K562 (cell line): ENCODE measurements at regions not wholly inside any gene's neighbourhood (a gene's known extent, or its start where the extent isn't known, plus 50 kb on each side); places are given as distances from the start of the nearest gene placed in this dataset.

Experiments
- BMI1 ChIP-seq: fragments of 150-350 bp; IDR thresholded peaks from 2 replicates; pipeline ENCODE4 v1.6.1; 2014; ENCODE audit warnings: low read length
- BRCA1 ChIP-seq, 2 experiments: fragments of 450-650 bp in 1 of 2; sonication (generic) in 1 of 2; formaldehyde crosslinking in 1 of 2; IDR thresholded peaks; 2 replicates each; pipeline versions ENCODE4 v1.5.0 to v1.6.1; 2017 to 2020; ENCODE audit warnings: mild to moderate bottlenecking in 1 of 2, missing genetic modification reagents in 1 of 2
- E2F8 ChIP-seq: fragments of 450-650 bp; IDR thresholded peaks from 2 replicates; pipeline ENCODE4 v1.7.1; 2018; ENCODE audit warnings: mild to moderate bottlenecking, low read depth; ENCODE audit not compliant: partially characterized antibody
- FOXP1 ChIP-seq: sonication (generic); formaldehyde crosslinking; IDR thresholded peaks from 2 replicates; pipeline ENCODE4 v1.8.0; 2022; ENCODE audit warnings: mild to moderate bottlenecking, missing genetic modification reagents
- MAFG ChIP-seq: fragments of 450-650 bp; conservative IDR thresholded peaks from 2 replicates; pipeline ENCODE4 v1.6.1; 2016; ENCODE audit warnings: missing genetic modification characterization, missing compliant biosample characterization
- OTX1 ChIP-seq: fragments of 450-650 bp; formaldehyde crosslinking; IDR thresholded peaks from 2 replicates; pipeline ENCODE4 v1.4.0; 2022; ENCODE audit warnings: mild to moderate bottlenecking
- TRIM28 ChIP-seq: fragments of 450-650 bp; IDR thresholded peaks from 2 replicates; pipeline ENCODE4 v1.6.1; 2017
- ZBTB11 ChIP-seq, 3 experiments: fragments of 200-800 bp in 1 of 3; fragments of 250-450 bp in 1 of 3; fragments of 450-650 bp in 1 of 3; sonication (Bioruptor Pico) in 1 of 3; sonication (Bioruptor generic) in 1 of 3; formaldehyde crosslinking in 1 of 3; IDR thresholded peaks; 2 replicates each; pipeline versions ENCODE4 v1.6.1 to v1.8.0; 2016 to 2022; ENCODE audit warnings: mild to moderate bottlenecking in 2 of 3, missing genetic modification characterization in 2 of 3, missing compliant biosample characterization in 1 of 3, moderate library complexity in 1 of 3
- TF ChIP-seq, protein P1 (sequence below): fragments of 450-650 bp; IDR thresholded peaks from 2 replicates; pipeline ENCODE4 v1.6.1; 2016; ENCODE audit warnings: antibody characterized with exemption

GRCh38 chr11:16591157-16591556 is 147.3 kb upstream of the C11orf58 start (continued):
- TF ChIP-seq TRIM28 (no peak), ZBTB11 (CRISPR knock-in tag; IDR thresholded peaks at IDR 0.05) (no peak), BRCA1 (IDR thresholded peaks at IDR 0.05) (no peak), BRCA1 (CRISPR knock-in tag; IDR thresholded peaks at IDR 0.05) (no peak), BMI1 (no peak), MAFG (tag) (no peak), FOXP1 (no peak), OTX1 (CRISPR knock-in tag) (no peak), E2F8 (no peak)
- TF ChIP-seq, protein P1, sequence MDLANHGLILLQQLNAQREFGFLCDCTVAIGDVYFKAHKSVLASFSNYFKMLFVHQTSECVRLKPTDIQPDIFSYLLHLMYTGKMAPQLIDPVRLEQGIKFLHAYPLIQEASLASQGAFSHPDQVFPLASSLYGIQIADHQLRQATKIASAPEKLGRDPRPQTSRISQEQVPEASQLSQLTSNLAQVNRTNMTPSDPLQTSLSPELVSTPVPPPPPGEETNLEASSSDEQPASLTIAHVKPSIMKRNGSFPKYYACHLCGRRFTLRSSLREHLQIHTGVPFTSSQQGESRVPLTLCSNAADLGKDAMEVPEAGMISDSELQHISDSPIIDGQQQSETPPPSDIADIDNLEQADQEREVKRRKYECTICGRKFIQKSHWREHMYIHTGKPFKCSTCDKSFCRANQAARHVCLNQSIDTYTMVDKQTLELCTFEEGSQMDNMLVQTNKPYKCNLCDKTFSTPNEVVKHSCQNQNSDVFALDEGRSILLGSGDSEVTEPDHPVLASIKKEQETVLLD: peak; percentile 72
